Stimulated activated naive CD4-positive, alpha-beta T cell treated with Interleukin-2 at 50 U/mL for 16 hours (primary cell): ENCODE measurements at regions not wholly inside any gene's neighbourhood (a gene's known extent, or its start where the extent isn't known, plus 50 kb on each side); places are given as distances from the start of the nearest gene placed in this dataset.

Experiments used
- DNase-seq: peaks from one replicate; lab custom pipeline; 2025; lab: John Stamatoyannopoulos, UW

- DNase-seq, result no peak
These were observed 543.0 kb downstream of the PLCL1 start for GRCh38 chr2:198347349-198347748.

- no peak for DNase-seq
These were observed 539.1 kb downstream of the PLCL1 start for GRCh38 chr2:198343471-198343870.

DNA sequence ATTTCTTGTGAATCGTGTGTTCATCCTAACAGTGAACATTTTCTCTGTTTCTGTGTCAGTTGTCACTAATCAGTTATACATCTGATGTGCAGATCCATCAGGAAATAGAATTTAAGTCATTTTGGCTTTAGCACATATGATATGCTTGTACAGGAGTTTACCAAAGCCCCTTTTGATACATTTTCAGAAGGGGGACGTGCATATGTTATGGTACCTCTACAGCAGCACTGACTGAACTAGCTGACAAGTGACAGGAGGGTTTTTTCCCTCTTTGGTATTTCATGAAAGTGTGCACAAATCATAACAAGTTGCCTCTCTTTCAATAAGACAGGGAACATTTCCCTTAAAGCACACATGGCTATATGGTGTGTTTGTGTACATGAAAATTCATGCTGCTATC is 536.5 kb downstream of the PLCL1 start:
- no peak for DNase-seq

DNA sequence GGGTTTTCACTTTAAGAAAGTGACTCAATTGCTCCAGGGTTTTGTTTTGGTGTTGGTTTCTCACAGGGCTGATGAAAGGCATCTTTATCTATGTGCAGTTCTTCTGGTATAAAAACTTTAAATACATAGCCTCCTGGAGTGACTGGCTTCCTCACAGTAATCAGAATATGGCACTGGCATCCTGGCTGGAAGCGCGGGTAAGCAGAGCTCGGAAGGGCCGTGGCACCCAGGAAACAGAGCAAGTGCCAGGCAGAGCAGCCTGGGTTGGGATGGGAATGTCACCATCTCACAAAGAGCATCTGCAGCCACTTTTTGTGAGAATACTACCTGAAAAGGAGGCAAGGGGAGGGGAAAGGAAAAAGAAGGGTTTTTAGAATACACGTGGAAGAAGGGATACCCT is 534.7 kb downstream of the PLCL1 start:
- DNase-seq, result no peak

- DNase-seq, result no peak
These were observed 533.0 kb downstream of the PLCL1 start for GRCh38 chr2:198337368-198337767.

DNA sequence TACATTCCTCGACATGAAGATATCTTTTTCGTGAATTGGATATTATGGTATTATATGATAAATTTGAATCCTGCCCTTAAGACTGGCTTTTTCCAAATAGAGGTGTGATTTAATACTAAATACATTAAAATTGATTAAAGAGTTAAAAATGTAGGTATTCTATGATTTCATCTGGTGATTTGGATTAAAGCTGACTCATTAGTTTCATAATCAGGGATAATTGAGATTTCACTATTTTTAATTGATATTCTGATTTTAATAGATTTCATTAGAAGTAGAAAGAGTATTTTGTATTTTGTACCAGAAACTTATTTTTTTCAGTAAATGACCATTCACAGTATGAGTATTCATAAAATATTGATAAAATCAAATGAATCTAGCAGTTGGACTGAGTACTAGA is 524.1 kb downstream of the PLCL1 start:
- DNase-seq, result no peak

DNA sequence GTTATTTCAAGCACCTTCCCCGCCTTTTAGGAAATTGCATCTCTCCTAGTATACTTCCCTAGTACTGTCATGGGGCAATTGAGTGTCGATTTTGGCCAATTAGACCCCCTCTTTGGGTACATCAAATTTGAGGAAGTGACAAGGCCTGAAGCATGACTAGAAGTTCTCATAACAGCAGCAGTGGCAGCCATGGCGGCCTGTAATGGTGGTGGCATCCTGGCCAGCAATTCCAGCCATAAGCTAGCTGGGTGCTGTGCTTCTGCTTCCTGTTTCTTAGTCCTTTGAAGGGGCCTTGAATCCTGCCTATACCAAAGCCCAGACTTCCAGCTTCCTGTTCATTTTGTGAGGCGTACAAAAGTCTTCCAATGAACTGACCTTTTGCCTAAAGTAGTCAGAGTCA is 523.1 kb downstream of the PLCL1 start:
- DNase-seq, result no peak

DNA sequence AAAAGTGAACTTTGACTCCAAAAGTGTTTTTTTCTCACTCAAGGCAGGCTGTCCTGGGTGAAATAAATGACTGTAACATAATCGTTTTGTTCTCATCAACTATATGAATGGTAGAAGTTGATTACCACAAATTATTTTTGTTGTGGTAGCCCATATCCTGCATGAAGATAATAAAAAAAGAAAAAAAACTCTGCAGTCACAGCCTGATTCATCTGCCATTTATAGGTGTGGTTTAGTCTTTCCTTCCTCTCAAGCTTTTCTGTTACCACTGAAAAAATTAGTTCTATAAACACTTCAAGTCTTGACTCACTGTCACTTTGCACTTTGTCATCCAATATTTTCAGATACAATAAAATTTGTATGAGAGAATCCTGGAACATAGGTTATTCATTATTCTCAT is 522.0 kb downstream of the PLCL1 start:
- DNase-seq, result no peak

DNA sequence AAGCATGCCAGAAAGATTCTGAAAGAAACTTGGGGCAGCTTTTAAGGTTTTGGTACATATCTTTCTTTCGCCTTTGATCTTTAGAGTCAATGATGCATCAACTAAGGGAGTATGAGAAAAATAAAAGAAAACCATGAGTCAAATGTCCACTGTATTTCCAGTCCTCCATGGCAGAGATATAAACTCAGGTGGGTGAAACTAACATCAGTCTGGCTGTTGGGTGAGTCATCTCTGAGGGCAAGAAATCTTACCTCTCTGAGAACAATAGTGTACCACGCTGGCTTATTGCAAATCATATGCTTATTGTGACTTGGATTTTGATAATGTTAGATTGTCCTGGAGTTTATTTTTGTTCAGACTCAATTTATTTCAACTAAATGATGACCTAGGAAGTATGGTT is 521.0 kb downstream of the PLCL1 start:
- no peak for DNase-seq

- DNase-seq, result no peak
These were observed 519.7 kb downstream of the PLCL1 start for GRCh38 chr2:198324071-198324470.

GRCh38 chr2:198322275-198322674 is 517.9 kb downstream of the PLCL1 start:
- DNase-seq, result no peak

GRCh38 chr2:198321522-198322088 is 517.2 kb downstream of the PLCL1 start:
- no peak for DNase-seq

GRCh38 chr2:198316852-198317396 is 512.5 kb downstream of the PLCL1 start:
- no peak for DNase-seq

DNA sequence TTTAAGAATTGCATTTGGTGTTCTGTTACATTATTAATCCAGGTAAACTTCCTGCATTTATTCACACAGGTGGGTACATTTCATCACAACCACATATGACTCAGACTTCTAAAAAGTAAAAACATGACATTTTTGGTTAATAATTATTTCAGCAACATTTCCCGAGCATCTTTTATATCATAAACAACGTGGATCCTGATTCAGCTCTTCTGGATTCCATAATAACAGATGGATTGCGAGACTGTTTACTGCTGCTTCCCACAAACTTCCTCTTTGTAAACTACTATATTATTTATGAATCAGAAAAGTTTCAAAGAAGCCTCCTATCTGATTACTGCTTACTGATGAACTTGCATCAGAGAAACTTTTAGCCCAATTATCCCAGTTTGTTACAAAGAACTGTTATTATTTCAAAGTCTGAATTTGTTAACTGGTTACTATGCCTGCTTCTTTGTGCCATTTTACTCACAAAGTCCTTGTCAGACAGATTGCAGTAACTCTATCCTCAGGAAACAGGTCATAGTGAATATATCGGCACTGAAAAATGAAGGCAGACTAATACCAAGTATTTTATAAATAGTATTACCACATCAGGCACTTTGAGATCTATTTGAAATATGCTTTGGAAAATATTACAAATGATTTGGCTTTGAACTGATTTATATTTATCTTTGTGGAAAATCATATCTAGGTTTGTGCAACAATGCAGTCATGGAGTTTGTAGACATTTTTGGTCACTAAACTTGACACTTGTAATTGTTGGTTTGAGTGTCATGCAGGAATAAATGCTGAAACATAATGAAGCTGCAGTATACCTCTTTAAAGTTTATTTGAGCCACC is 511.6 kb downstream of the PLCL1 start:
- no peak for DNase-seq

GRCh38 chr2:198314559-198315153 is 510.3 kb downstream of the PLCL1 start:
- no peak for DNase-seq

GRCh38 chr2:198312596-198313483 is 508.4 kb downstream of the PLCL1 start:
- DNase-seq, result no peak

GRCh38 chr2:198311020-198311419 is 506.6 kb downstream of the PLCL1 start:
- DNase-seq, result no peak

DNA sequence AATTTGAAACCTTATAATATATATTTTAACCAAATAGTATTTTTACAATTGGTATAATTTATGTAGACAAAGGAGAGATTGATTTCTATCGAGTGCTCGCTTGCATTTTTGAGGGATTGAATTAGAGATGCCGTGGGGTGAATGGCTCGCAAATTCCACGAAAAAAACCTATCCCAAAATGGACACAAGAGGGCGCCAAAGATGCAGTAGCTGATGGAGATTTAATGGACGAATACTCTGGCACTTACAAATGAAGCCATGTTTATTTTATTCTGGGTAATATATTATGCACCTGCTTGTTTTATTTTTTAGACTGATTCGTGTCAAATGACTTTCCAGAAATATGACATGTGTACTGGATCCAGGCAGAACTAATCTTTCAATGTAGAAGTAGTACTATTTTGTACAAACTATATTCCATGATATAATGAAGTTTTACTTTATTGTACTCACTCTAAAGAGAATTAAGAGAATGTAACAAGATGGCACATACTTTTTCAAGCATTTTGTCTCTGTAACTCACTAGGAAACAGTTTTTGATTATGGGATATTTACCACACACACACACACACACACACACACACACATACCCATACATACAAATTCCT is 505.4 kb downstream of the PLCL1 start:
- peak; percentile 25 for DNase-seq

DNA sequence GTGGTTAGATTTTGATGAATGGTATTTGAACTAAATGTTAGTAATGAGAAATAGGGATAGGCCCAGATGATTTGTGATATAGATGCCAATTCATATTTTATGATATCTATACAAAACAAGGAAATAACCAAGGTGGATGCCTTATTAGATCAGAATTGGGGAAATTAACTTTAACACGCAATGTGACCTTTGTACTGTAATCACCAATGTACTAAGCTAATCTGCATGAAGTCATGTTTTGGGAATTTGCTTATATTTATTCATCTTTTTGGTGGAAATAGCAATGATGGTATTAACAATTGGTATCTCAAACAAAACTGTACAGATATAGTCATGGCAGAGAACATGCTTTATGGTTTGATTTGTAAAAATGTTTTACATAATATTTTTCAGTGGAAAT is 504.7 kb downstream of the PLCL1 start:
- DNase-seq, result no peak

DNA sequence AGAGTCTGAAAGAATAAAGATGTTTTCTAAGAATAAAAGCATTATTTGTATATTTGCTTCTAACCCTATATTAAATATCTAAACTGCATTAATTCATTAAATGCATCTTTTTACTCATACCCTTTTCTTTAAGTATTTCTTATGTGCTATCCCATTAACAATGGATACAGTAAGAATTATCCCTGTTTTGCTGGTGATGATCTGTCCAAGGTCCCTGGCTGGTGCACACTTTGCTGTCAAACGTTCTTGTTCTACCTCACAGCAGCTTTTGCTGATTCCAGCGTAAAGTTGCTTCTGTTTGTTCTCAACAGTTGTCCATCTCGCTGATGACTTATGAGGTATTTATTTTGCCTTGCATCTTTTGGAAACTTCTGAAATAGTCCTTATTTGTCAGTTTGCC is 504.0 kb downstream of the PLCL1 start:
- DNase-seq, result no peak

- DNase-seq, result no peak
These were observed 502.7 kb downstream of the PLCL1 start for GRCh38 chr2:198307093-198307492.

- no peak for DNase-seq
These were observed 500.5 kb downstream of the PLCL1 start for GRCh38 chr2:198304859-198305258.
